A673 (cell line): ENCODE measurements at regions not wholly inside any gene's neighbourhood (a gene's known extent, or its start where the extent isn't known, plus 50 kb on each side); places are given as distances from the start of the nearest gene placed in this dataset.

Experiments
- CTCF ChIP-seq: fragments of 300-800, 200-600 bp; sonication (generic); conservative IDR thresholded peaks from 2 replicates; pipeline ENCODE4 v1.5.1; 2017; ENCODE audit warnings: low read depth, mild to moderate bottlenecking, antibody characterized with exemption, low read length, moderate library complexity, mixed read lengths
- EZH2 ChIP-seq: fragments of 200-600 bp; sonication (generic); IDR thresholded peaks from 2 replicates; pipeline ENCODE4 v1.6.1; 2017; ENCODE audit warnings: borderline replicate concordance, low read depth, mild to moderate bottlenecking, mixed read lengths, antibody characterized with exemption, low read length; ENCODE audit not compliant: poor library complexity, severe bottlenecking

DNA sequence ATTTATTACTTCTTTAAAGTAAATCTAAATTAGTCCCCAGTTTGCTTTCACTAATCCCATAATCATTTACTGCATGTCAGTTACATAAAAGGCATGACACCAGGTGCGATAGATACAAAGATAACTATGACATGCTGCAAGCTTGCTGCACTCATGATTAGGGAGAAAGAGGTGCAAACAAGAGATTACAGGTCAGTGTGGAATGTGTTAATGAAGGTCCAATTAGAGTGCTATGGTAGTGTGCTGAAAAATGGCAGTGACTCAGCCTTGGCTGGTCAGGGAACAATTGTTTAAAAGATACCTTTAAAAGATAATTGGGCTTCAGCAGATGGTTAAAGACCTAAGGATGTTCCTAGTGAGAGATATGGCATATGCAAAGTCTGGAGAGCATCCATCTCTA is 352.6 kb upstream of the TGFBR2 start:
- TF ChIP-seq CTCF (no peak), EZH2 (no peak)
